MM.1S (cell line): ENCODE measurements at regions not wholly inside any gene's neighbourhood (a gene's known extent, or its start where the extent isn't known, plus 50 kb on each side); places are given as distances from the start of the nearest gene placed in this dataset.

ENCODE experiments used
- DNase-seq: peaks from one replicate; pipeline ENCODE4 v3.0.0-alpha.2; 2015
- H2AFZ ChIP-seq: fragments of 300-600 bp; sonication (generic); 2 replicates; pipeline ENCODE4 v1.6.0; 2016; ENCODE audit warnings: antibody characterized with exemption, low read length
- H3F3A ChIP-seq: fragments of 300-600 bp; sonication (generic); 2 replicates; pipeline ENCODE4 v1.6.1; 2016; ENCODE audit warnings: mild to moderate bottlenecking, antibody characterized with exemption, low read length, moderate library complexity, mixed read lengths; ENCODE audit not compliant: insufficient read depth
- H3K27ac ChIP-seq: fragments of 300-600 bp; sonication (generic); 2 replicates; pipeline ENCODE4 v1.5.1; 2016; ENCODE audit warnings: mild to moderate bottlenecking, low read length
- H3K27me3 ChIP-seq: fragments of 300-600 bp; sonication (generic); replicated peaks from 2 replicates; pipeline ENCODE4 v1.6.0; 2016; ENCODE audit warnings: low read length; ENCODE audit not compliant: insufficient read depth
- H3K36me3 ChIP-seq: fragments of 300-600 bp; sonication (generic); replicated peaks from 2 replicates; pipeline ENCODE4 v1.6.1; 2016; ENCODE audit warnings: mild to moderate bottlenecking, low read length, mixed read lengths; ENCODE audit not compliant: insufficient read depth
- H3K4me1 ChIP-seq: fragments of 300-600 bp; sonication (generic); 2 replicates; pipeline ENCODE4 v1.6.1; 2016; ENCODE audit warnings: low read length, mixed read lengths
- H3K4me2 ChIP-seq: fragments of 300-600 bp; sonication (generic); 2 replicates; pipeline ENCODE4 v1.6.0; 2016; ENCODE audit warnings: low read depth, low read length
- H3K4me3 ChIP-seq: fragments of 300-600 bp; sonication (generic); 2 replicates; pipeline ENCODE4 v1.5.1; 2016; ENCODE audit warnings: low read length, mixed read lengths
- H3K79me2 ChIP-seq: fragments of 300-600 bp; sonication (generic); 2 replicates; pipeline ENCODE4 v1.6.1; 2016; ENCODE audit warnings: mixed run types, low read length, mixed read lengths
- H3K9ac ChIP-seq: fragments of 300-600 bp; sonication (generic); 2 replicates; pipeline ENCODE4 v1.6.1; 2016; ENCODE audit warnings: low read length, mixed read lengths
- H3K9me2 ChIP-seq: fragments of 300-600 bp; sonication (generic); replicated peaks from 2 replicates; pipeline ENCODE4 v1.6.1; 2016; ENCODE audit warnings: mild to moderate bottlenecking, low read length, mixed read lengths; ENCODE audit not compliant: insufficient read depth
- H3K9me3 ChIP-seq: fragments of 300-600 bp; sonication (generic); replicated peaks from 2 replicates; pipeline ENCODE4 v1.6.1; 2016; ENCODE audit warnings: mild to moderate bottlenecking, low read length, mixed read lengths; ENCODE audit not compliant: insufficient read depth
- H4K20me1 ChIP-seq: fragments of 300-600 bp; sonication (generic); 2 replicates; pipeline ENCODE4 v1.6.1; 2016; ENCODE audit warnings: mild to moderate bottlenecking, low read length, moderate library complexity, mixed read lengths; ENCODE audit not compliant: insufficient read depth
- CTCF ChIP-seq: fragments of 300-600 bp; sonication (generic); IDR thresholded peaks from 2 replicates; pipeline ENCODE4 v1.5.1; 2016; ENCODE audit warnings: antibody characterized with exemption, low read length, mixed read lengths
- EZH2 ChIP-seq: fragments of 300-600 bp; sonication (generic); optimal IDR thresholded peaks from 2 replicates; pipeline ENCODE3; 2017; ENCODE audit warnings: low read depth, mild to moderate bottlenecking, antibody characterized with exemption, low read length, mixed read lengths
- EZH2phosphoT487 ChIP-seq: fragments of 300-600 bp; sonication (generic); IDR thresholded peaks from 2 replicates; pipeline ENCODE4 v1.6.1; 2018; ENCODE audit warnings: antibody characterized with exemption, low read length

GRCh38 chr4:148787285-148787684 lies 345.1 kb upstream of the NR3C2 start:
- Histone ChIP-seq H3K9me3 (no peaks in the 10 kb centered on the region), H4K20me1 (no peaks in the 10 kb centered on the region), H3K27me3 (no peaks in the 10 kb centered on the region), H3K9ac (no peak overlapping the region), H3K9me2 (no peaks in the 10 kb centered on the region), H3K4me2 (no peak overlapping the region), H3K79me2 (no peaks in the 10 kb centered on the region), H3K4me3 (no peak overlapping the region), H3K27ac (no peak overlapping the region), H3K4me1 (no peaks in the 10 kb centered on the region), H3K36me3 (no peaks in the 10 kb centered on the region), H3F3A (no peaks in the 10 kb centered on the region), H2AFZ (no peak overlapping the region)
- TF ChIP-seq EZH2: no peak
- no peak for TF ChIP-seq EZH2phosphoT487
- no peak for TF ChIP-seq CTCF
- no peak for DNase-seq

GRCh38 chr4:148786699-148787098 lies 344.5 kb upstream of the NR3C2 start:
- TF ChIP-seq EZH2 (no peak), CTCF (no peak)
- Histone ChIP-seq H3K79me2 (no peaks in the 10 kb centered on the region), H3K27ac (no peak overlapping the region), H4K20me1 (no peaks in the 10 kb centered on the region), H3K4me3 (no peak overlapping the region), H3F3A (no peaks in the 10 kb centered on the region), H3K4me2 (no peak overlapping the region), H3K9me2 (no peaks in the 10 kb centered on the region), H3K9me3 (no peaks in the 10 kb centered on the region), H3K36me3 (no peaks in the 10 kb centered on the region), H3K4me1 (no peaks in the 10 kb centered on the region), H3K27me3 (no peaks in the 10 kb centered on the region), H2AFZ (no peak overlapping the region), H3K9ac (no peak overlapping the region)
- no peak for DNase-seq

GRCh38 chr4:148782284-148782683 lies 340.1 kb upstream of the NR3C2 start:
- no peak overlapping the region for H3K4me2 ChIP-seq
- H3K4me1 ChIP-seq: no peaks in the 10 kb centered on the region
- H4K20me1 ChIP-seq: no peaks in the 10 kb centered on the region
- no peak for DNase-seq
- no peaks in the 10 kb centered on the region for H3K79me2 ChIP-seq
- TF ChIP-seq EZH2phosphoT487: no peak
- no peak for TF ChIP-seq EZH2
- TF ChIP-seq CTCF: no peak
- no peaks in the 10 kb centered on the region for H3K36me3 ChIP-seq
- no peaks in the 10 kb centered on the region for H3F3A ChIP-seq
- H3K9me3 ChIP-seq: no peaks in the 10 kb centered on the region
- no peak overlapping the region for H2AFZ ChIP-seq
- no peak overlapping the region for H3K27ac ChIP-seq
- no peak overlapping the region for H3K4me3 ChIP-seq
- no peak overlapping the region for H3K9ac ChIP-seq
- H3K27me3 ChIP-seq: no peaks in the 10 kb centered on the region
- no peaks in the 10 kb centered on the region for H3K9me2 ChIP-seq
